Peyer's patch (tissue), 4 donors: ENCODE measurements at regions not wholly inside any gene's neighbourhood (a gene's known extent, or its start where the extent isn't known, plus 50 kb on each side); places are given as distances from the start of the nearest gene placed in this dataset.

Experiments
- CTCF ChIP-seq, 6 experiments: fragments of 450-650 bp in 4 of 6; fragments of 200-600 bp in 2 of 6; sonication (generic) in 1 of 6; IDR thresholded peaks; one replicate each; pipeline ENCODE4 v1.5.1; 2017 to 2019; ENCODE audit warnings: antibody characterized with exemption in 6 of 6, mild to moderate bottlenecking in 3 of 6, moderate library complexity in 1 of 6
- POLR2A ChIP-seq, 2 donors: fragments of 450-650 bp; IDR thresholded peaks; one replicate each; pipeline ENCODE4 v1.5.1; 2017; ENCODE audit warnings: antibody characterized with exemption in 2 of 2, mild to moderate bottlenecking in 2 of 2, moderate library complexity in 2 of 2

DNA sequence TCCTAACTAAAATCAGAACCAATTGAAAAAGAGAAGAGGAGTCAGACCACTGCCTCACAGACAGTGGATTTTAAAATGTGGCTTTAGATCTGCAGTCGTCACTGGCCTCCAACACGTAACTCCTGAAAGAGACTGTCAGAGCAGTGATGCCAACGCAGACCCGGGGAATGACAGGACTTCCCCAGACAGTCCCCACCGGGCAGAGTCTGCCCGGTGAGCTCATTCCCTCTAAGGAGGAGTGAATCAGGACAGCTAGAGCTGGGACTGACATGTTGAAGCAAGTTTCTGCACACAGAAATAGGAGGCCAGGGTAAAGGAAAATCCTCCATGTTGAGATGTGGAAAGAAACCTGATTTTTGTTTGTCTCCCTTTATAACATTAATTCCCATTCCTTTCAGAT lies 105.0 kb downstream of the TES start:
- TF ChIP-seq CTCF (IDR thresholded peaks at IDR 0.05) (no peak), POLR2A (IDR thresholded peaks at IDR 0.05) (no peak)
